HL-60 (cell line): ENCODE measurements at regions not wholly inside any gene's neighbourhood (a gene's known extent, or its start where the extent isn't known, plus 50 kb on each side); places are given as distances from the start of the nearest gene placed in this dataset.

Experiments
- DNase-seq, 2 experiments: peaks; one replicate each; pipeline ENCODE4 v3.0.0-alpha.2; 2010 to 2020; ENCODE audit warnings: low read depth in 1 of 2, low spot score in 1 of 2
- H3K27ac ChIP-seq: fragments of 250-450 bp; sonication (Bioruptor Pico); replicated peaks from 2 replicates; pipeline ENCODE4 v1.5.1; 2020; ENCODE audit warnings: mild to moderate bottlenecking, moderate library complexity
- H3K27me3 ChIP-seq: fragments of 250-450 bp; sonication (Bioruptor Pico); 2 replicates; pipeline ENCODE4 v1.5.1; 2021; ENCODE audit warnings: mild to moderate bottlenecking, moderate library complexity; ENCODE audit not compliant: insufficient read depth, poor library complexity, severe bottlenecking
- H3K4me3 ChIP-seq: replicated peaks from 2 replicates; pipeline ENCODE4 v1.5.1; 2011; ENCODE audit warnings: mild to moderate bottlenecking, control low read depth, low read length; ENCODE audit not compliant: insufficient read depth
- GABPA ChIP-seq: IDR thresholded peaks from 2 replicates; pipeline ENCODE4 v1.6.1; 2012; ENCODE audit warnings: low read depth
- POLR2AphosphoS5 ChIP-seq: IDR thresholded peaks from 2 replicates; pipeline ENCODE4 v1.6.1; 2012; ENCODE audit warnings: low read depth
- SPI1 ChIP-seq: IDR thresholded peaks from 2 replicates; pipeline ENCODE4 v1.6.1; 2012; ENCODE audit warnings: low read depth, mild to moderate bottlenecking, borderline replicate concordance
- TF ChIP-seq, protein P1 (sequence below): IDR thresholded peaks from one replicate; pipeline ENCODE4 v1.5.1; 2011; ENCODE audit warnings: low read length, control low read depth, inconsistent platforms; ENCODE audit not compliant: insufficient read depth
- TF ChIP-seq, protein P2 (sequence below): IDR thresholded peaks from 2 replicates; pipeline ENCODE4 v1.6.1; 2012; ENCODE audit warnings: low read depth; ENCODE audit not compliant: insufficient replicate concordance

DNA sequence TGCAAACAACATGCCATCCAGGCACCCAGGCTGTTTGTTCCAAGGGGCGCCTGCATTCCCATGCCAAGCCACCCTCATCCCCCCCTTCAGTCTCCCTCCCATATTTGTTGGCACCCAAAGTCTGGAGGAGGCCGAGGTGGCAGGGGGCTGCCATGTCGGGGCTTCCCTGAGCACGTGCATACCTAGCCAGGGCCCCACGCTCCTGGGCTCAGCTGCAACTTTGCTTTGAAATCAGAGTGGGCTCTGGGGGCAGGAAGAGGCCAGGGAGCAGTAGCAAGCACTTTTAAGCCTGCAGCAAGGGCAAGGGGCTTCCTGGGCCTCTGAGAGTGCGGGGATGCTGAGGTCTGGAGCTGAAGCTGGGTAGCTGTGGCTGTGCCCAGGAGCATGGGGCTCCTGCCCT lies 655.9 kb upstream of the EYS start:
- Histone ChIP-seq H3K4me3 (no peak overlapping the region), H3K27me3 (no peaks in the 10 kb centered on the region), H3K27ac (no peak overlapping the region)
- TF ChIP-seq POLR2AphosphoS5 = no peak
- TF ChIP-seq GABPA = no peak
- TF ChIP-seq, protein P1, sequence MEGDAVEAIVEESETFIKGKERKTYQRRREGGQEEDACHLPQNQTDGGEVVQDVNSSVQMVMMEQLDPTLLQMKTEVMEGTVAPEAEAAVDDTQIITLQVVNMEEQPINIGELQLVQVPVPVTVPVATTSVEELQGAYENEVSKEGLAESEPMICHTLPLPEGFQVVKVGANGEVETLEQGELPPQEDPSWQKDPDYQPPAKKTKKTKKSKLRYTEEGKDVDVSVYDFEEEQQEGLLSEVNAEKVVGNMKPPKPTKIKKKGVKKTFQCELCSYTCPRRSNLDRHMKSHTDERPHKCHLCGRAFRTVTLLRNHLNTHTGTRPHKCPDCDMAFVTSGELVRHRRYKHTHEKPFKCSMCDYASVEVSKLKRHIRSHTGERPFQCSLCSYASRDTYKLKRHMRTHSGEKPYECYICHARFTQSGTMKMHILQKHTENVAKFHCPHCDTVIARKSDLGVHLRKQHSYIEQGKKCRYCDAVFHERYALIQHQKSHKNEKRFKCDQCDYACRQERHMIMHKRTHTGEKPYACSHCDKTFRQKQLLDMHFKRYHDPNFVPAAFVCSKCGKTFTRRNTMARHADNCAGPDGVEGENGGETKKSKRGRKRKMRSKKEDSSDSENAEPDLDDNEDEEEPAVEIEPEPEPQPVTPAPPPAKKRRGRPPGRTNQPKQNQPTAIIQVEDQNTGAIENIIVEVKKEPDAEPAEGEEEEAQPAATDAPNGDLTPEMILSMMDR = no peak
- TF ChIP-seq, protein P2, sequence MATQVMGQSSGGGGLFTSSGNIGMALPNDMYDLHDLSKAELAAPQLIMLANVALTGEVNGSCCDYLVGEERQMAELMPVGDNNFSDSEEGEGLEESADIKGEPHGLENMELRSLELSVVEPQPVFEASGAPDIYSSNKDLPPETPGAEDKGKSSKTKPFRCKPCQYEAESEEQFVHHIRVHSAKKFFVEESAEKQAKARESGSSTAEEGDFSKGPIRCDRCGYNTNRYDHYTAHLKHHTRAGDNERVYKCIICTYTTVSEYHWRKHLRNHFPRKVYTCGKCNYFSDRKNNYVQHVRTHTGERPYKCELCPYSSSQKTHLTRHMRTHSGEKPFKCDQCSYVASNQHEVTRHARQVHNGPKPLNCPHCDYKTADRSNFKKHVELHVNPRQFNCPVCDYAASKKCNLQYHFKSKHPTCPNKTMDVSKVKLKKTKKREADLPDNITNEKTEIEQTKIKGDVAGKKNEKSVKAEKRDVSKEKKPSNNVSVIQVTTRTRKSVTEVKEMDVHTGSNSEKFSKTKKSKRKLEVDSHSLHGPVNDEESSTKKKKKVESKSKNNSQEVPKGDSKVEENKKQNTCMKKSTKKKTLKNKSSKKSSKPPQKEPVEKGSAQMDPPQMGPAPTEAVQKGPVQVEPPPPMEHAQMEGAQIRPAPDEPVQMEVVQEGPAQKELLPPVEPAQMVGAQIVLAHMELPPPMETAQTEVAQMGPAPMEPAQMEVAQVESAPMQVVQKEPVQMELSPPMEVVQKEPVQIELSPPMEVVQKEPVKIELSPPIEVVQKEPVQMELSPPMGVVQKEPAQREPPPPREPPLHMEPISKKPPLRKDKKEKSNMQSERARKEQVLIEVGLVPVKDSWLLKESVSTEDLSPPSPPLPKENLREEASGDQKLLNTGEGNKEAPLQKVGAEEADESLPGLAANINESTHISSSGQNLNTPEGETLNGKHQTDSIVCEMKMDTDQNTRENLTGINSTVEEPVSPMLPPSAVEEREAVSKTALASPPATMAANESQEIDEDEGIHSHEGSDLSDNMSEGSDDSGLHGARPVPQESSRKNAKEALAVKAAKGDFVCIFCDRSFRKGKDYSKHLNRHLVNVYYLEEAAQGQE = no peak
- TF ChIP-seq SPI1 = no peak
- DNase-seq = no peak

DNA sequence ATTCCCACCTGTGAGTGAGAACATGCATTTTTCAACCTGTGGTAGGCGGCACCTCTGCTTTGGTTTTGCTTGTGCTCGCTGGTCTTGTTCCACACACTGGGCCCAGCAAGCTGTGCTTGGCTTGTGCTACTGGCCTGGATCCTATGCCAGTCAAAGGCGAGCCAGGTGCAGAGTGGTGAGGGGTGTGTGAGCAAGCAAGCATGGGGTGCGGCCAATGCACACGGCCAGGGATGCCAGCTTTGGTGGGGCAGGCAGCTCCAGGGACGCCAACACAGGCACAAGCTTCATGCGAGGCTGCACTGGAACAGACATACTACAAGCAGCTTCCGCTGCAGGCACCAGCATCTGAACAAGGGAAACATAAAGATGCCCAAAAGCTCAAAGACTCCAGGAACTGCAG lies 654.9 kb upstream of the EYS start:
- TF ChIP-seq GABPA = no peak
- TF ChIP-seq, protein P2 = no peak
- no peak for TF ChIP-seq SPI1
- TF ChIP-seq, protein P1 = no peak
- TF ChIP-seq POLR2AphosphoS5 = no peak
- H3K4me3 ChIP-seq = no peak overlapping the region
- no peak overlapping the region for H3K27ac ChIP-seq
- DNase-seq = no peak
- no peaks in the 10 kb centered on the region for H3K27me3 ChIP-seq

DNA sequence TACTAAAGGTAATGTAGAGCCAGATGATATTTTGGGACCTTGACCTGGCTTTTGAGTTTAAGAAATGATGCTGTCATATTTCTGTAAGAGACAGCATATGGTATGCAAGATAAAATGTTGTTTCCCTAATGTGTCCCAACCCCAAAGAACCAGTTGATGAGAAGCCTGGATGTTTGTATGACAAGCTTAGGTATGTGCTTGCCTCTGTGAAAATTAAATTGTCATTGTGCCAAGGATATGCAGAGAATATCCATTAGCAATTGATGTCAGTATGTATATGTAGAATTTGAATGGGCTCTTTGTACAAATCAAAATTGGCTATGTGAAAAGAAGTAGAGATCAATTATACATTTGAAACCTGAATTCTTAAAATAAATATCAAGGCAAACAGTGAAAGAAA lies 650.8 kb upstream of the EYS start:
- no peaks in the 10 kb centered on the region for H3K27me3 ChIP-seq
- no peak for DNase-seq

More for the DNA sequence above, 650.8 kb upstream of the EYS start:
- TF ChIP-seq POLR2AphosphoS5 (no peak), GABPA (no peak), SPI1 (no peak)
- TF ChIP-seq, protein P2 = no peak
- TF ChIP-seq, protein P1 = no peak
- Histone ChIP-seq H3K4me3 (no peak overlapping the region), H3K27ac (no peak overlapping the region)
